ENCODE measurements at regions not wholly inside any gene's neighbourhood (a gene's known extent, or its start where the extent isn't known, plus 50 kb on each side); places are given as distances from the start of the nearest gene placed in this dataset.
A peak's percentile ranks its signal among the peaks of the same experiment; 100 is the strongest.
"Not testable (repeated sequence)": the region's sequence is repeated elsewhere in the genome, so short reads cannot be mapped to it uniquely, and the experiment has no call there.

DNA sequence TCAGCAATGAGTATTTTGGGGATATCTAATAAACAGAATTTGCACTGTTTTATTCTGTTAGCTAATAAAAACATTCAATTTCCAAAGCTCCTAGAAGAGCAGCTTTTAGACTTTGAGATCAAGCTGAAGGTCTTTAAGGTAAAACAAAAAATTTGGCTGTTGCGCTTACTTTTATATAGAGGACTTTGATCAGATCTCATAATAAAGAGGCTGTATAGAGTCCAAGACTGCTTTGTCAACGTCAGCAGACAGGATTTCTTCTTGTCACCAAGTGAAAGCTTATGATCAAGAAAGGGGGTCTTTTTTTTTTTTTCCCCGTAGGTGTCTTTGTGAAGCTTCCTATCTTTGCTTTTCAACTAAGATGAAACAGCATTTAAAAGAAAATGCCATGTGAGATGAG lies 556.5 kb upstream of the SLC35B3 start:
- in situ Hi-C loops (cut with HindIII; ENCODE audit: low pct_unique_long_range_greater_than_20kb, low sequenced_read_pairs), result no loop called here
- no peak for DNase-seq (ENCODE audit: low read depth)

DNA sequence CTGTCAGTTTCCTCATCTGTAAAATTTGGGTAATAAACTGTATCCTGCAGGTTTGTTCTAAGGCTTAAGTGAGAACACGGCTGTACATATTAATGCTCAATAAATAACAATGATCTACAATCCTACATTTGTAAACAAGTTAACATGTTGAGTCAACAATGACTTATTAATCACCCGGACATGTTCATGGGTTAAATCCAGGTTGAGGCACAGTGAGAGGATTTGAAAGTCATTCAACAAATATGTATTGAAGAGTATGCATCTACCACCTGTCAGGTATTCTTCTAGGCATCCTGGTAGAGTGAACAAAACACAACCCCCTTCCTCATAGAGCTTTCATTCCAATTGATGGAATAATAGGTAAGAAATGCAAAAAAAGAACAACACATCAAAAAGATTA lies 554.7 kb upstream of the SLC35B3 start:
- in situ Hi-C loops (cut with HindIII; ENCODE audit: low pct_unique_long_range_greater_than_20kb, low sequenced_read_pairs), result no loop called here
- no peak for DNase-seq (ENCODE audit: low read depth)

DNA sequence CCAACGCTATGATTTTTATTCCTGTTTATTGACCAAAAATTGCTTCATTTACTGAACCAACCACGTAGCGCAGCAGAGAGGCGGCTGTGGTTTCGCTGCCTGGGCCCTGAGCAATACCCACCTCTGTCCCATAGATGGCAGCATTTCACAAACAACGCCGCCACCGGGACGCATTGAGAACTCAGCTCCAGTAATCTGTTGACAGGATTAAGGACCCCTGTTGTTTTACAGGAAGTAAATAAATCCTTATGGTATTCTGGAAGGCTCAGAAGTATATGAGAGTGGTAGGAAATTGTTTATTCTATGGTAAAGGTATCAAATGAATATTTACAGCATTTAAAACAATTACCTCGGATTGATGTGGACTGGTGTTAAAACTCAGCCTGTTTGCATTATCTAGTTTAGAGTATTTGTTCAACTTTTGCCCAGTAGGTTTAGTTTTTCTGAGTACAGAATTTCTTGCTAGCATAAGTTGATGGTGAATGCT lies 547.9 kb upstream of the SLC35B3 start:
- in situ Hi-C loops (cut with HindIII; ENCODE audit: low pct_unique_long_range_greater_than_20kb, low sequenced_read_pairs), result no loop called here
- DNase-seq (ENCODE audit: low read depth), result peak; percentile 62

DNA sequence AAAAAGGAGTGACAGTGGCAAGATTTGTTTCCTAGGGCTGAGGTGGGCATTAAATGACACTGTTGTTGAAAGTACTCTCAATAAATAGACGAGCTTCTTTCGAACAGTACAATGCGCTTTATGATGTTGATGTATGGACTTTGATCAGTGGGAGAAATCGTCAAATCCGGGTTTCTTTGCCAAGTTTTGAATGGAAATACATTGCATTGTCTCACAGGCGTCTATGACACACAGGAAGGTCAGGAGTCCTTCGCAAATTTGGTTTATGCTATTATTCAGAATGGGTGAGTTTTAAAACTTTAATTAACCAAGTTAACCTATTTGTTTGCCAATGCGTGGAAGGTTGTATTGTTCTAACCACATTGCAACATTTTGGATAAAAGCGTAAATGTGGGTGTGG lies 547.3 kb upstream of the SLC35B3 start:
- no peak for DNase-seq (ENCODE audit: low read depth)
- in situ Hi-C loops (cut with HindIII; ENCODE audit: low pct_unique_long_range_greater_than_20kb, low sequenced_read_pairs), result no loop called here

DNA sequence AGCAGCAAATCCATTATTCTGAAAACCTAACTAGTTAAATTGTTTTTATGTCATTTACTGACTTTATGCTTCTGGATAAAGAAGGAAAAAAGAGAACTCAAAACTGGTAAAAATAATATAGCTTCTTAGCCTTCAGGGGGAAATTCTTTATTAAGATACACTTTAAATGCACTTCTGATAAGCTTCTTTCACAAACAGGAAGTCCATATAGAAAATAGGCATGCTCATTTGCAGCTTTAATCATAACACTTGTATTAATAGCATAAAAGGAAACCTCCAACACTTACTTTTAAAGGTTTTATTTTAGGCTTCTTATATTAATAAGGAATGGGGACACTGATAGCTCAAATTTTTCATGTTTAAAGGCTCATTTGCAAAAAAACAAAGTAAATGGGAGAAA lies 538.0 kb upstream of the SLC35B3 start:
- in situ Hi-C loops (cut with HindIII; ENCODE audit: low pct_unique_long_range_greater_than_20kb, low sequenced_read_pairs), result no loop called here
- DNase-seq (ENCODE audit: low read depth), result no peak

DNA sequence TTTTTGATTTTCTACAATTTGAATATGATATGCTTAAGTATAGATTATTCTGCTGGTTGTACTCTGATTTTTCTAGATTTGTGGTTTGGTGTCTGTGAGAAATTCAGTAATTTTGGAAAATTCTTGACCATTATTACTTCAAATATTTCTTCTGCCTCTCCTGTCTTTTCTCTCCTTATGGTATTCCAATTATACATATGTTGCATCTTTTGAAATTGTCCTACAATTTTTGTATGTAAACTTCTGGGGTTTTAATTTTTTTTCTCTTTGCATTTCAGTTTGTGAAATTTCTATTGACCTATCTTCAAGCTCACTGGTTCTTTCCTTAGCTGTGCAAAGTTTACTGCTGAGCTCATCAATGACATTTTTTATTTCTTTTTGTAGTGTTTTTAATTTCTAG lies 534.4 kb upstream of the SLC35B3 start:
- in situ Hi-C loops (cut with HindIII; ENCODE audit: low pct_unique_long_range_greater_than_20kb, low sequenced_read_pairs), result no loop called here
- peak; percentile 9 for DNase-seq (ENCODE audit: low read depth)

DNA sequence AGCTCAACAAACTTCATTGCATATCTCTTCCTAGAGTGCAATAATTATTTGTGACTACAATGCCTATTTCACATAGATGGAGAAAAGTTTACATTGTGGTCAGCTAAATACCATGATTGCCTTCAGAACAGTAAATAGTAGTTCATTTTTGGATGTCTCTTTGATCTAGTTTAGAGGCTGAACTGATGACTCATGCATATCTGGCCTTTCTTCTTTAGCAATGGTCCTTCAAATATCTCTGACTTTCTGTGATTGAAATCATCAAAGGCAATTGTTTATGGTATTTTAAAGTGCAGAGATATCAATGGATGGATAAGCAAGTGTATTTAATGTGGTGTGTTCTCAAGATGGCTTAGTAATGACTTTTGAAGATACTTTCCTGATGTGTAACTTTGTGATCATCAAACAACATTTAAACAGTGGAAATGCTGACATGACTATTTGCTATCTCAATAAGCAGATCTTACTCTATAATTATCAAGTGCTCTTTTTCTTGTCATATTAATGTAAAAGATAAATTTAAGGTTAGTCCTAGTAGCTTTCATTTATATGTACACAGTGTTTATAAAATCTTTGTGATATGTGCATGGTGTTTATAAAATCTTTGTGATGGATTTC lies 523.7 kb upstream of the SLC35B3 start:
- DNase-seq (ENCODE audit: low read depth), result no peak

DNA sequence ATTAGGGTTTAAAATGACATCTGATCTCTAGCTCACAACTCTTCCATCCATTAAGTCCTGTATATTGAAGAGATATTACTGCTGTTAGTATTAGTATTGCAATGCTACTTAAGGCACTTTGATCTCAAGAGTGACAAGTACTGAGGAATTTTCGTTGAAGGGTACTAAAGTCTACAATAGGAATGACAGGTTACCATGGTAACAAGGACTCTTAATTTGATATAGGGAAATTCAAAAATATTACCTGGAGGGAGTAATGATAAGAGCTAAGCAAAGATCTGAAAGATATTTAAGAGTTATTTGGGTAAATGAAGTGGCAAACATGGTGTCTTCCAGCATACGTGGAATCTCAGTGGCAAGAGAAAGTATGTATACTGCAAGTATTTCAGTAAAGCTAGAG lies 518.0 kb upstream of the SLC35B3 start:
- in situ Hi-C loops (cut with HindIII; ENCODE audit: low pct_unique_long_range_greater_than_20kb, low sequenced_read_pairs), result no loop called here
- DNase-seq (ENCODE audit: low read depth), result no peak

More for the DNA sequence above, 523.7 kb upstream of the SLC35B3 start:
- in situ Hi-C loops (cut with HindIII; ENCODE audit: low pct_unique_long_range_greater_than_20kb, low sequenced_read_pairs), result no loop called here

DNA sequence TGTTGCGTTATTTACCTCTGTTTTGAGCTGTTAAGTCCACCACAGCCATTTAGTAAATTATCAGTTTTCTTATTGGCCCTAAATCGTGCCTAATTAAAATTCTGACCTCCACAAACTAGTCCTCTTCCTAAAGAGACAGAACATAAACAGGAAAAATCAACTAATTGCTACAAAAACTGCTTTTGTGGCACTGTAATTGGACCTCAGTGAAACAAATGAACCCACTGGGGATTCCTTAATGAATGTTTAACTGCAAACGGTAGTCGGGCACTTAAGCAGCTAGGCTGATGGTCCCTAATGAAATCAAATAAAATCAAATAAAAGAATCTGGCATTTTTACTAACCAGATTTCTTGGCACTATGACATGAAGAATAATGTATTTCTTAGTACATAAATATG lies 513.4 kb upstream of the SLC35B3 start:
- no peak for DNase-seq (ENCODE audit: low read depth)
- in situ Hi-C loops (cut with HindIII; ENCODE audit: low pct_unique_long_range_greater_than_20kb, low sequenced_read_pairs), result no loop called here

DNA sequence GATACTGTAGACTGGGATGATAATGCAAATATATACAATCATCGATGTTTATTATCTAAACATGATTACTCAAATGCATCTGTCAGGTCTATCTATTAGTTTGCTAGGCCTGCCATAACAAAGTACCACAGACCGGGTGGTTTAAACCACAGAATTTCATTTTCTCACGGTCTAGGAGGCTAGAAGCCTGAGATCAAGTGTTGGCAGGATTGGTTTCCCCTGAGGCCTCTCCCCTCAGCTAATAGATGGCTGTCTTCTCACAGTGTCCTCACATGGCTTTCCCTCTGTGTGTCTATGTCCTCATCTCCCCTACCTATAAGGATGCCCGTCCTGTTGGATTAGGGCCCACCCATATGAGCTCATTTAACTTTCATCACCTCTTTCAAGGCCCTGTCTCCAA lies 512.6 kb upstream of the SLC35B3 start:
- in situ Hi-C loops (cut with HindIII; ENCODE audit: low pct_unique_long_range_greater_than_20kb, low sequenced_read_pairs), result no loop called here
- DNase-seq (ENCODE audit: low read depth), result no peak

DNA sequence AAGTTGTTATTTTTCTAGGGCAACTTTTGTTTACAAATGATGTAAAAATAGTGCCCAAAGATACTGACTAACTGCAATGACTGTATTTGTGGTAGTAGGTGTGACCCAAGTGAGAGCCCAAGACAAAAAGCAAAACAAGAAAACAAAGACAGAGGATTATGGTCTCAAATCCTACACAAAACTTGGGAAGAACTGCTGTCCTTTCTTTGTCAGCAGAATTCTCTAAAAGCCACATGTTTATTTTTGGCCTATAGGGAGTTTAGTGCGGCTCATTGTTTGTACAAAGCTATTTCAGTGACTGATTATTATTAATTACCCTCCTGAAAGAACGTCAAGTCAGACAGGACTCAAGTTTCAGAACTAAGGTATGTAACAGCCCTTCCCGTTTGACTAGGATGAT lies 509.2 kb upstream of the SLC35B3 start:
- DNase-seq (ENCODE audit: low read depth), result no peak
- in situ Hi-C loops (cut with HindIII; ENCODE audit: low pct_unique_long_range_greater_than_20kb, low sequenced_read_pairs), result no loop called here

DNA sequence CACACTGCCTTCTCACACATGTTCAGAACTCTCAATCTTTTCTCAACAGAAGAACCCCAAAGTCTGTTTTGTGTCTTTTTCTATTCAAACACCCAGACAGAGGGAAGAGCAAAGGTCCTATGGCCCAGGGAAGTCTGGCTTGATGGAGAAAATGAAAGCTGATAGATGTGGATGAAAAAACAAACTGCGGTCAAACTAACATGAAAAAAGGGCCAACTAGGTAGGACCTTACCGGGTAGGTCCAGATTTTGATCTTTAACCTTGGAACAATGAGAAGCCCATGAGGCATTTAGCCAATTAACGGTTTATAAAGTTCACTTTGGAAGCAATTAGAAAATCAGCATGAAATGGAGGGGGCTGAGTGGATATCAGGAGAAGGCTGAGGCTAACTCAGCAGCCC lies 507.7 kb upstream of the SLC35B3 start:
- in situ Hi-C loops (cut with HindIII; ENCODE audit: low pct_unique_long_range_greater_than_20kb, low sequenced_read_pairs), result no loop called here

DNA sequence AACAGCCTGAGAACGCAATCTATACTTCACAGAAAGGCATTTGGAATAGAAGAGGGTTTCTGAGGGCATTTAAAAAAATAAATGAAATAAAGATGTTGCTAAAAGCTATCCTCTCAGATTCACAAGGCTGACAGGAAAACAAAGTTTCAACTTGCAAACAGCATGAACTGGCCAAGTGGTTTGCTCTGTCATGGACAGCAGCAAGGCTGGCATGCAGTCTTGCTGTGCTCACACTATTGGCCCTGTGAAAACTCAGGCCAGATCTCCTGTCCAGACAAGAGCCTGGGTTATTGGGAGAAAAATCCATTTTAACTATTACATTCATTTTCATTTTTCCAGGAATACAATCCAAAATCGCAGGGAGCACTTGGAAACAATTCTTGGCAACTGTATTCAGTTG lies 506.2 kb upstream of the SLC35B3 start:
- DNase-seq (ENCODE audit: low read depth), result no peak
- in situ Hi-C loops (cut with HindIII; ENCODE audit: low pct_unique_long_range_greater_than_20kb, low sequenced_read_pairs), result no loop called here

More for the DNA sequence above, 507.7 kb upstream of the SLC35B3 start:
- no peak for DNase-seq (ENCODE audit: low read depth)

DNA sequence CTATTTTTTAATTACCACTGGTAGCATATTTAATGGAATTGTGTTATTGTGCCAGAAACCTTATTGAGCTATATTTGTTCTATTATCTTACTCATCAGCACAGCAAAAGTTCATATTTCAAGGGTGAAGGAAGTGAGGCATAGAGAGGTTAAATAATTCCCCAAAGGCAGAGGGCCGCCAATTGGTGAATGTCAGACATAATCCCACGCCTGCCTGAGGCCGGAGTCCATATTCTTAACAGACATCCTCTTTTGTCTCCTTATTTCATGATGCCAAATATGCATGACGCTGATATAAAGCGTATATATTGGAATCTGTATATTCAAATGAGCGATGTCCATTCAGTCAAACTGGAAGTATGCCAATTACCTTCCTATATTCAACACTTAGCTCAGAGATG lies 505.0 kb upstream of the SLC35B3 start:
- no peak for DNase-seq (ENCODE audit: low read depth)
- in situ Hi-C loops (cut with HindIII; ENCODE audit: low pct_unique_long_range_greater_than_20kb, low sequenced_read_pairs), result no loop called here

DNA sequence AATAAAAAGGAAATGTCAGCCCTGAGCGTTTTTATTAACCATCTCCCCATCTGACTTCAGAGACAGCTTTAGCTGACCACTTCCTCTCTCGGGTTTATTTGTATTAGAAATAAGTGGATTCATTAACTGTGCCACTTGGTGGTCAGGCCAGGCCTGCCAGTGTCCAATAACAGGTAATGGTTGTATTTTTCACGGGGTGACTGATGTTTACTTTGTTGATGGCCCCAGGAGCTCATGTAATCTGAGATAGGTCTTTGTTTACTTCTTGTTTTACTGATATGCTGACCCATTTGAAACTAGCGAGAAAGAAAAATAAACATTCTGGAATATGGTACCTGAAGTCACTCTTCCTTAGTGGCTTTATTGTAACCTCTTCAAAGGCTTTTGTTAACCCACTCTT lies 504.3 kb upstream of the SLC35B3 start:
- peak; percentile 87 for DNase-seq (ENCODE audit: low read depth)

DNA sequence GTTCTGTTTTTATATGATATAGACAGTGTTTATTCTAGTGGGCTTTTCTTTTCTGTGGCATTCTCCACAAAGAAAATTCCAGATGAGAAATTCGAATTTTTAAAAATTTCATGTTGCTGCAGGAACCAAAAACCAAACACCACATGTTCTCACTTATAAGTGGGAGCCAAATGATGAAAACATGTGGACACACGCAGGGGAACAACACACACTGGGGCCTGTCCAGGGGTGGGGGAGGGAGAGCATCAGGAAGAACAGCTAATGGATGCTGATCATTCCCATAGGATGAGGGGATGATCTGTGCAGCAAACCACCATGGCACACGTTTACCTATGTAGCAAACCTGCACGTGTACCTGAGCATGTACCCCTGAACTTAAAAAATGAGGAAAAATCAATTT lies 499.0 kb upstream of the SLC35B3 start:
- no peak for DNase-seq (ENCODE audit: low read depth)
- in situ Hi-C loops (cut with HindIII; ENCODE audit: low pct_unique_long_range_greater_than_20kb, low sequenced_read_pairs), result no loop called here

More for the DNA sequence above, 504.3 kb upstream of the SLC35B3 start:
- in situ Hi-C loops (cut with HindIII; ENCODE audit: low pct_unique_long_range_greater_than_20kb, low sequenced_read_pairs), result no loop called here

DNA sequence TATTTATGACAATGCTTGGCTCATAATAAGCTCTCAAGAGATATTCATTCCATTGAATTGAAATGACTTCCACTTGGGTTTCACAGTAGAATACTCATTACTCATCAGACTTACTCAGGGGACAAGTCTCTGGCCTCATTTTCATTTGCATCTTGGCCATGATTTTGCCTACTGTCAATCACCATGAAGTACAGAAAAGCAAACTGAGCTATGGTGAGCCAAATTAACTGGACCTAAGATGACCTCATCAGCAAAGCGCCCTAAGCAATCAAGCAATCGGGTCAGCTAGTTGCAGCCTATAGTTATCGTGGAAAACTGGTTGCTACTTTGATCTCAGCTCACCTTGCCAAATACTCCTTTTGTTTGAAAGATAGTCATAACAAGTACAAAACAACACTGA lies 494.7 kb upstream of the SLC35B3 start:
- no peak for DNase-seq (ENCODE audit: low read depth)

DNA sequence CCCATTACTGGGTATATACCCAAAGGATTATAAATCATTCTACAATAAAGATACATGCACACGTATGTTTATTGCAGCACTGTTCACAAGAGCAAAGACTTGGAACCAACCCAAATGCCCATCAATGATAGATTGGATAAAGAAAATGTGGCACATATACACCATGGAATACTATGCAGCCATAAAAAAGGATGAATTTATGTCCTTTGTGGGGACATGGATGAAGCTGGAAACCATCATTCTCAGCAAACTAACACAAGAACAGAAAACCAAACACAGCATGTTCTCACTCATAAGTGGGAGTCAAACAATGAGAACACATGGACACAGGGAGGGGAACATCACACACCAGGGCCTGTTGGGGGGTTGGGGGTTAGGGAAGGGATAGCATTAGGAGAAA lies 484.9 kb upstream of the SLC35B3 start:
- in situ Hi-C loops (cut with HindIII; ENCODE audit: low pct_unique_long_range_greater_than_20kb, low sequenced_read_pairs); DNase-seq (ENCODE audit: low read depth): not testable (repeated sequence)

More for the DNA sequence above, 494.7 kb upstream of the SLC35B3 start:
- in situ Hi-C loops (cut with HindIII; ENCODE audit: low pct_unique_long_range_greater_than_20kb, low sequenced_read_pairs), result no loop called here

DNA sequence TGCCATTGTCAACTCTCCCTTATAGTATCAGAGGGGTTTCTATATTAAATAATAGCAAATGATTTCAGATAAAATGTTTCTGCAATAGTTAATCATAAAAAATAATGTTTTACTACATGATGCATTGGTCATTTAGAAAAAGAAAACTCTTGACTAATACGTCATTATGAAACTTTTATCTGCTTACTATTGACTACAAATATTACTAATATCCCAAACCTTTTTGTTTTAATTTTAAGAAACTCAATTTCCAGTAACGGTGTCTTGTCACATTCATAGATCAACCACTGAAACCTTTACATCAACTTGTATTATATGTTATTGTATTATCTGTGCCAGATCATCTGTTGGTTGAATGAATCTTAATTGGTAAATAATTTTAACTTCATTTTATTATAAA lies 482.9 kb upstream of the SLC35B3 start:
- no peak for DNase-seq (ENCODE audit: low read depth)
- in situ Hi-C loops (cut with HindIII; ENCODE audit: low pct_unique_long_range_greater_than_20kb, low sequenced_read_pairs), result no loop called here

DNA sequence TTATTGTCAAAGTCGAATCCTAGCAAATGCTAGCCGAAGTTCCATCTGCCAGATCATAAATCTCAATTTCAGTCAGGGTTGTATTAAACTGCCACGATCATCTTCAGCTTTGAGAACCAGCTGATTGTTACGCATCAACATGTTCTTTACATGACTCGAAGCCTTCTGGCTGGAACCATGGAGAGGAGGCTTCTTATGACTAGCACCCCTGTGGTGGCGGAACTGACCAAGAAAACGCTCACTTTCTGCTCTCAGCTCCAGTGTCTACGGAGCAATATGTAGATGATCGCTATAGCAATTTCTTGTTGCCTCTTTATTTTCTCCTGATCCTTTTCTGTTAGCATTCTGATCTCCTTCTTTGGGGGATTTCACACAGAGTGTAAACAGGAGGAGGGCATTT lies 479.4 kb upstream of the SLC35B3 start:
- no peak for DNase-seq (ENCODE audit: low read depth)
- in situ Hi-C loops (cut with HindIII; ENCODE audit: low pct_unique_long_range_greater_than_20kb, low sequenced_read_pairs), result no loop called here

DNA sequence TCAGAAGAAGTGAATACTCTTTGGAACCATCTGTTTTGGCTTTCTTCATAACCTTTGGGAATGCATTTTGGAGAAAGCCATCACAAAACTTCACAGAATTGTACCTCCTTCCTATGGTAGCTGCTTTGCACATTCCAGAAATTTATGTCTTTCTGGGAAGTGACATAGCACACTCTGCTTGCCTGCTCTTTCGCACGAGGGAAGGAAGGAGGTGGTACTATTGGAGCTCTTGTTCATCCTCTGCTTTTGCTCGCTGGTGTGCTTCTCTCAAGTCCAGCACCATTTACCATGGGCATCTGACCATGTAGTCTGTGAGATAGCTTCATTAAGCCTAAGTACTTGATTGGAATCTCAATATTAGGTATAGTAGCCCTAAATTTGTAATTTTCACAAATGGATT lies 473.3 kb upstream of the SLC35B3 start:
- in situ Hi-C loops (cut with HindIII; ENCODE audit: low pct_unique_long_range_greater_than_20kb, low sequenced_read_pairs), result no loop called here
- DNase-seq (ENCODE audit: low read depth), result no peak
